ENCODE measurements at regions not wholly inside any gene's neighbourhood (a gene's known extent, or its start where the extent isn't known, plus 50 kb on each side); places are given as distances from the start of the nearest gene placed in this dataset.

GRCh38 chr13:34671137-34671536 is 270.9 kb upstream of the NBEA start:
- TF ChIP-seq, protein P1, sequence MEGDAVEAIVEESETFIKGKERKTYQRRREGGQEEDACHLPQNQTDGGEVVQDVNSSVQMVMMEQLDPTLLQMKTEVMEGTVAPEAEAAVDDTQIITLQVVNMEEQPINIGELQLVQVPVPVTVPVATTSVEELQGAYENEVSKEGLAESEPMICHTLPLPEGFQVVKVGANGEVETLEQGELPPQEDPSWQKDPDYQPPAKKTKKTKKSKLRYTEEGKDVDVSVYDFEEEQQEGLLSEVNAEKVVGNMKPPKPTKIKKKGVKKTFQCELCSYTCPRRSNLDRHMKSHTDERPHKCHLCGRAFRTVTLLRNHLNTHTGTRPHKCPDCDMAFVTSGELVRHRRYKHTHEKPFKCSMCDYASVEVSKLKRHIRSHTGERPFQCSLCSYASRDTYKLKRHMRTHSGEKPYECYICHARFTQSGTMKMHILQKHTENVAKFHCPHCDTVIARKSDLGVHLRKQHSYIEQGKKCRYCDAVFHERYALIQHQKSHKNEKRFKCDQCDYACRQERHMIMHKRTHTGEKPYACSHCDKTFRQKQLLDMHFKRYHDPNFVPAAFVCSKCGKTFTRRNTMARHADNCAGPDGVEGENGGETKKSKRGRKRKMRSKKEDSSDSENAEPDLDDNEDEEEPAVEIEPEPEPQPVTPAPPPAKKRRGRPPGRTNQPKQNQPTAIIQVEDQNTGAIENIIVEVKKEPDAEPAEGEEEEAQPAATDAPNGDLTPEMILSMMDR (IDR thresholded peaks at IDR 0.05): no peak
- no peak for TF ChIP-seq POLR2A (IDR thresholded peaks at IDR 0.05)
